Chondrocyte (in vitro differentiated cells): ENCODE measurements at regions not wholly inside any gene's neighbourhood (a gene's known extent, or its start where the extent isn't known, plus 50 kb on each side); places are given as distances from the start of the nearest gene placed in this dataset.
A peak's percentile ranks its signal among the peaks of the same experiment; 100 is the strongest.

Source experiments
- DNase-seq: peaks from one replicate; pipeline ENCODE4 v3.0.0; 2021; ENCODE audit warnings: mixed read lengths, low spot score
- H3K27ac Mint-ChIP-seq: one replicate; pipeline ENCODE4 v1.8.0; 2021; ENCODE audit warnings: mild to moderate bottlenecking, moderate library complexity, mixed read lengths; ENCODE audit not compliant: unreplicated experiment
- H3K27me3 Mint-ChIP-seq: 2 replicates; pipeline ENCODE4 v1.8.0; 2021; ENCODE audit warnings: low read depth, mixed read lengths
- H3K36me3 Mint-ChIP-seq: 2 replicates; pipeline ENCODE4 v1.8.0; 2021; ENCODE audit warnings: low read depth, mixed read lengths
- H3K4me1 Mint-ChIP-seq: 2 replicates; pipeline ENCODE4 v1.8.0; 2021; ENCODE audit warnings: low read depth, mild to moderate bottlenecking, mixed read lengths
- H3K4me3 Mint-ChIP-seq: one replicate; pipeline ENCODE4 v1.8.0; 2021; ENCODE audit warnings: mild to moderate bottlenecking, moderate library complexity, mixed read lengths; ENCODE audit not compliant: unreplicated experiment
- H3K9me3 Mint-ChIP-seq: 2 replicates; pipeline ENCODE4 v1.8.0; 2021; ENCODE audit warnings: low read depth, mixed read lengths
- CTCF ChIP-seq: fragments of 200-600 bp; sonication (generic); IDR thresholded peaks from 2 replicates; pipeline ENCODE4 v1.5.0; 2021; ENCODE audit warnings: antibody characterized with exemption, mild to moderate bottlenecking, moderate library complexity

- no peak for TF ChIP-seq CTCF
- Mint-ChIP-seq H3K9me3 (no peaks in the 10 kb centered on the region), H3K4me3 (no peak overlapping the region), H3K27ac (no peak overlapping the region), H3K4me1 (peaks cover 19% of the 10 kb centered on the region), H3K27me3 (peaks cover 52% of the 10 kb centered on the region), H3K36me3 (no peaks in the 10 kb centered on the region)
- no peak for DNase-seq
These were observed 51.7 kb upstream of the SHANK2 start for GRCh38 chr11:71304045-71304444.

- no peak for TF ChIP-seq CTCF
- Mint-ChIP-seq H3K9me3 (no peaks in the 10 kb centered on the region), H3K36me3 (no peaks in the 10 kb centered on the region), H3K4me3 (no peak overlapping the region), H3K4me1 (peaks cover 27% of the 10 kb centered on the region), H3K27ac (no peak overlapping the region), H3K27me3 (peaks cover 52% of the 10 kb centered on the region)
- DNase-seq = peak; percentile 4
These were observed 50.5 kb upstream of the SHANK2 start for GRCh38 chr11:71302911-71303310.

- Mint-ChIP-seq H3K4me3 (no peak overlapping the region), H3K27ac (no peak overlapping the region), H3K27me3 (peaks cover 48% of the 10 kb centered on the region), H3K36me3 (no peaks in the 10 kb centered on the region), H3K4me1 (peaks cover 30% of the 10 kb centered on the region), H3K9me3 (no peaks in the 10 kb centered on the region)
- DNase-seq = peak; percentile 5
- no peak for TF ChIP-seq CTCF
These were observed 50.1 kb upstream of the SHANK2 start for GRCh38 chr11:71302534-71302909.
